AG08395 (cell line): ENCODE measurements at regions not wholly inside any gene's neighbourhood (a gene's known extent, or its start where the extent isn't known, plus 50 kb on each side); places are given as distances from the start of the nearest gene placed in this dataset.

Source experiments
- DNase-seq: peaks from one replicate; pipeline ENCODE4 v3.0.0; 2012; ENCODE audit warnings: mixed read lengths, low spot score

GRCh38 chr9:26058111-26058895 is 380.1 kb upstream of the TUSC1 start:
- peak; percentile 20 for DNase-seq

- DNase-seq = no peak
These were observed 378.8 kb upstream of the TUSC1 start for GRCh38 chr9:26057050-26057449.

- peak; percentile 29 for DNase-seq
These were observed 376.6 kb upstream of the TUSC1 start for GRCh38 chr9:26054600-26055520.

GRCh38 chr9:26053954-26054353 is 375.7 kb upstream of the TUSC1 start:
- DNase-seq = no peak

GRCh38 chr9:26043431-26043830 is 365.2 kb upstream of the TUSC1 start:
- DNase-seq = peak; percentile 53

GRCh38 chr9:26034786-26035185 is 356.5 kb upstream of the TUSC1 start:
- no peak for DNase-seq

GRCh38 chr9:26033336-26033735 is 355.1 kb upstream of the TUSC1 start:
- peak; percentile 46 for DNase-seq

GRCh38 chr9:26026423-26027100 is 348.3 kb upstream of the TUSC1 start:
- DNase-seq = no peak

- peak; percentile 31 for DNase-seq
These were observed 335.0 kb upstream of the TUSC1 start for GRCh38 chr9:26013199-26013598.

- DNase-seq = peak; percentile 7
These were observed 334.6 kb upstream of the TUSC1 start for GRCh38 chr9:26012797-26013196.

GRCh38 chr9:25994605-25995004 is 316.4 kb upstream of the TUSC1 start:
- DNase-seq = no peak

- no peak for DNase-seq
These were observed 312.1 kb upstream of the TUSC1 start for GRCh38 chr9:25990376-25990775.

GRCh38 chr9:25975667-25976066 is 297.4 kb upstream of the TUSC1 start:
- DNase-seq = no peak

- DNase-seq = peak; percentile 62
These were observed 286.0 kb upstream of the TUSC1 start for GRCh38 chr9:25964239-25964638.

- DNase-seq = no peak
These were observed 281.9 kb upstream of the TUSC1 start for GRCh38 chr9:25960178-25960577.

- DNase-seq = no peak
These were observed 276.0 kb upstream of the TUSC1 start for GRCh38 chr9:25954209-25954608.

GRCh38 chr9:25948182-25948581 is 269.9 kb upstream of the TUSC1 start:
- no peak for DNase-seq

- no peak for DNase-seq
These were observed 260.9 kb upstream of the TUSC1 start for GRCh38 chr9:25939126-25939525.

- DNase-seq = no peak
These were observed 257.8 kb upstream of the TUSC1 start for GRCh38 chr9:25936031-25936430.

GRCh38 chr9:25935188-25935587 is 256.9 kb upstream of the TUSC1 start:
- DNase-seq = no peak

GRCh38 chr9:25918761-25919160 is 240.5 kb upstream of the TUSC1 start:
- no peak for DNase-seq

GRCh38 chr9:25917731-25918362 is 239.6 kb upstream of the TUSC1 start:
- no peak for DNase-seq
